SH-SY5Y (cell line): ENCODE measurements at regions not wholly inside any gene's neighbourhood (a gene's known extent, or its start where the extent isn't known, plus 50 kb on each side); places are given as distances from the start of the nearest gene placed in this dataset.

Source experiments
- GATA2 ChIP-seq: IDR thresholded peaks from 2 replicates; pipeline ENCODE4 v1.6.1; 2011; ENCODE audit warnings: mild to moderate bottlenecking, low read depth, low read length
- GATA3 ChIP-seq: IDR thresholded peaks from 2 replicates; pipeline ENCODE4 v1.6.1; 2011; ENCODE audit warnings: low read depth, mild to moderate bottlenecking, low read length, moderate library complexity

DNA sequence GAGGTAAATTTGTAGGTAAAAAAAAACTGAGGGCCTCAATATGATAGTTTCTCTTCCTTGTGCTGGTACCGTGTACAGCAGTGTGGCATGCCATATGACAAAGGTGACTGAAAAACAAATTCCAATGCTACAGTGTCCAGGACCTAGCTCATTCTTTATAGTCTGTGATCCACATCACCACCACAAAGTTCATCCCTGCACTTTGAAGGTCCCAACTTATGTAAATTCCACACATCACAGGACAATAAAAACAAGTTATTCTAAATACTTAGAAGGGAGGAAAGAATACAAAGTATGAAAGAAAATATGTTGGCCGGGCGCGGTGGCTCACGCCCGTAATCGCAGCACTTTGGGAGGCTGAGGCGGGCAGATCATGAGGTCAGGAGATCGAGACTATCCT lies 314.6 kb upstream of the SGCG start:
- no peak for TF ChIP-seq GATA3
- TF ChIP-seq GATA2: no peak
